H9 (cell line): ENCODE measurements at regions not wholly inside any gene's neighbourhood (a gene's known extent, or its start where the extent isn't known, plus 50 kb on each side); places are given as distances from the start of the nearest gene placed in this dataset.

Experiments used
- DNase-seq: peaks from one replicate; pipeline ENCODE4 v3.0.0-alpha.2; 2017
- H2AFZ ChIP-seq: one replicate; pipeline ENCODE4 v1.6.1; 2013; ENCODE audit warnings: mild to moderate bottlenecking, low read length, control low read depth, moderate library complexity
- H2AK5ac ChIP-seq: 2 replicates; pipeline ENCODE4 v1.6.1; 2013; ENCODE audit warnings: low read length, control low read depth, mixed read lengths; ENCODE audit not compliant: insufficient read length
- H2BK120ac ChIP-seq: one replicate; pipeline ENCODE4 v1.6.1; 2013; ENCODE audit warnings: low read depth, mild to moderate bottlenecking, low read length, control low read depth, inconsistent platforms; ENCODE audit not compliant: poor library complexity, severe bottlenecking
- H2BK12ac ChIP-seq: 2 replicates; pipeline ENCODE4 v1.6.1; 2013; ENCODE audit warnings: low read length, control low read depth, mixed read lengths, low read depth; ENCODE audit not compliant: insufficient read length
- H2BK15ac ChIP-seq: 2 replicates; pipeline ENCODE4 v1.6.1; 2013; ENCODE audit warnings: low read depth, low read length, control low read depth
- H2BK20ac ChIP-seq: one replicate; pipeline ENCODE4 v1.6.1; 2013; ENCODE audit warnings: low read depth, mild to moderate bottlenecking, low read length, control low read depth, inconsistent platforms; ENCODE audit not compliant: poor library complexity, severe bottlenecking
- H2BK5ac ChIP-seq: 2 replicates; pipeline ENCODE4 v1.6.1; 2013; ENCODE audit warnings: low read length, control low read depth, mixed read lengths; ENCODE audit not compliant: insufficient read length
- H3K14ac ChIP-seq: 2 replicates; pipeline ENCODE4 v1.6.1; 2013; ENCODE audit warnings: low read length, control low read depth; ENCODE audit not compliant: insufficient read depth
- H3K18ac ChIP-seq: 2 replicates; pipeline ENCODE4 v1.6.1; 2013; ENCODE audit warnings: low read depth, mild to moderate bottlenecking, mixed read lengths, low read length, control low read depth; ENCODE audit not compliant: insufficient read length
- H3K23ac ChIP-seq: 2 replicates; pipeline ENCODE4 v1.6.1; 2013; ENCODE audit warnings: low read length, control low read depth, mixed read lengths, low read depth; ENCODE audit not compliant: insufficient read length
- H3K23me2 ChIP-seq: 2 replicates; pipeline ENCODE4 v1.6.1; 2013; ENCODE audit warnings: low read depth, mild to moderate bottlenecking, mixed read lengths, low read length, control low read depth; ENCODE audit not compliant: insufficient read length, poor library complexity, severe bottlenecking
- H3K27ac ChIP-seq: 2 replicates; pipeline ENCODE4 v1.5.1; 2013; ENCODE audit warnings: low read length, control low read depth, mixed read lengths, low read depth; ENCODE audit not compliant: insufficient read length
- H3K27me3 ChIP-seq: 2 replicates; pipeline ENCODE4 v1.6.1; 2013; ENCODE audit warnings: low read length, control low read depth, inconsistent platforms; ENCODE audit not compliant: insufficient read depth
- H3K4ac ChIP-seq: 2 replicates; pipeline ENCODE4 v1.6.1; 2013; ENCODE audit warnings: low read depth, mild to moderate bottlenecking, control low read depth, inconsistent platforms, low read length, moderate library complexity
- H3K4me1 ChIP-seq: 2 replicates; pipeline ENCODE4 v1.6.1; 2013; ENCODE audit warnings: low read length, control low read depth, inconsistent platforms; ENCODE audit not compliant: insufficient read depth
- H3K4me2 ChIP-seq: 2 replicates; pipeline ENCODE4 v1.6.1; 2013; ENCODE audit warnings: low read length, control low read depth, mixed read lengths; ENCODE audit not compliant: insufficient read length, insufficient read depth
- H3K56ac ChIP-seq: 2 replicates; pipeline ENCODE4 v1.6.1; 2013; ENCODE audit warnings: low read depth, mild to moderate bottlenecking, mixed read lengths, low read length, control low read depth; ENCODE audit not compliant: insufficient read length
- H3K79me1 ChIP-seq: 2 replicates; pipeline ENCODE4 v1.6.1; 2013; ENCODE audit warnings: low read depth, mild to moderate bottlenecking, moderate library complexity, low read length, control low read depth, inconsistent platforms; ENCODE audit not compliant: insufficient read depth, poor library complexity, severe bottlenecking
- H3K79me2 ChIP-seq: 2 replicates; pipeline ENCODE4 v1.6.1; 2013; ENCODE audit warnings: low read length, control low read depth, inconsistent platforms; ENCODE audit not compliant: insufficient read depth
- H3K9ac ChIP-seq: 2 replicates; pipeline ENCODE4 v1.6.1; 2013; ENCODE audit warnings: low read length, control low read depth, mixed read lengths; ENCODE audit not compliant: insufficient read length; ENCODE audit errors: extremely low read depth
- H3K9me3 ChIP-seq: one replicate; pipeline ENCODE4 v1.6.1; 2013; ENCODE audit warnings: low read depth, low read length, inconsistent platforms; ENCODE audit not compliant: control insufficient read depth
- H3T11ph ChIP-seq: one replicate; pipeline ENCODE4 v1.6.1; 2013; ENCODE audit warnings: mild to moderate bottlenecking, low read length, control low read depth, inconsistent platforms
- H4K20me1 ChIP-seq: one replicate; pipeline ENCODE4 v1.6.1; 2013; ENCODE audit not compliant: control insufficient read depth, insufficient read length, insufficient read depth
- H4K5ac ChIP-seq: 2 replicates; pipeline ENCODE4 v1.6.1; 2013; ENCODE audit warnings: low read depth, mild to moderate bottlenecking, mixed read lengths, low read length, control low read depth; ENCODE audit not compliant: insufficient read length
- H4K8ac ChIP-seq: replicated peaks from 2 replicates; pipeline ENCODE4 v1.6.1; 2013; ENCODE audit warnings: low read length, control low read depth, mixed read lengths, low read depth; ENCODE audit not compliant: insufficient read length
- H4K91ac ChIP-seq: 2 replicates; pipeline ENCODE4 v1.6.1; 2013; ENCODE audit warnings: low read depth, mild to moderate bottlenecking, moderate library complexity, mixed read lengths, low read length, control low read depth; ENCODE audit not compliant: insufficient read length
- H3K27ac Mint-ChIP-seq, 3 experiments: 2 replicates in 2 of 3; 3 replicates in 1 of 3; pipeline ENCODE4 v1.8.0; 2020 to 2021; ENCODE audit warnings: mixed read lengths in 3 of 3, mild to moderate bottlenecking in 1 of 3, moderate library complexity in 1 of 3
- H3K27me3 Mint-ChIP-seq: 2 replicates; pipeline ENCODE4 v1.8.0; 2021; ENCODE audit warnings: low read depth, mild to moderate bottlenecking, moderate library complexity, mixed read lengths
- H3K36me3 Mint-ChIP-seq, 3 experiments: 2 replicates in 2 of 3; 3 replicates in 1 of 3; pipeline ENCODE4 v1.8.0; 2020 to 2021; ENCODE audit warnings: low read depth in 3 of 3, mixed read lengths in 3 of 3; ENCODE audit not compliant: insufficient read depth in 1 of 3
- H3K4me1 Mint-ChIP-seq, 2 experiments: 2 replicates each; pipeline ENCODE4 v1.8.0; 2020; ENCODE audit warnings: mixed read lengths in 2 of 2
- H3K4me3 Mint-ChIP-seq, 2 experiments: 2 replicates in 1 of 2; 3 replicates in 1 of 2; pipeline ENCODE4 v1.8.0; 2020 to 2021; ENCODE audit warnings: mild to moderate bottlenecking in 2 of 2, mixed read lengths in 2 of 2, moderate library complexity in 1 of 2
- H3K9me3 Mint-ChIP-seq, 2 experiments: 2 replicates in 1 of 2; 3 replicates in 1 of 2; pipeline ENCODE4 v1.8.0; 2020; ENCODE audit warnings: mild to moderate bottlenecking in 2 of 2, mixed read lengths in 2 of 2, moderate library complexity in 1 of 2
- WGBS: extraction: QIAGEN DNeasy Blood & Tissue Kit; methylation state at CpG from one replicate; pipeline ENCODE4 v1.1.7; 2013; ENCODE audit warnings: missing lambda C conversion rate, low lambda C conversion rate, mixed read lengths; ENCODE audit not compliant: insufficient read length; ENCODE audit errors: extremely low coverage; 5-methylcytosine and 5-hydroxymethylcytosine counted together
- TF ChIP-seq, protein P1 (sequence below): fragments of 200-600 bp; sonication (generic); conservative IDR thresholded peaks from 3 replicates; pipeline ENCODE4 v1.8.0; 2021; ENCODE audit warnings: antibody characterized with exemption, mild to moderate bottlenecking

GRCh38 chr6:170462366-170463020 is 90.6 kb downstream of the PSMB1 start:
- Histone ChIP-seq H3K23me2 (no peaks in the 10 kb centered on the region), H3K79me2 (no peaks in the 10 kb centered on the region), H3T11ph (no peak overlapping the region), H2BK120ac (no peak overlapping the region), H2AK5ac (no peak overlapping the region), H3K4ac (no peak overlapping the region), H3K4me1 (no peaks in the 10 kb centered on the region), H4K91ac (no peak overlapping the region), H4K5ac (no peak overlapping the region), H3K14ac (no peak overlapping the region), H3K9me3 (peaks cover 8% of the 10 kb centered on the region), H2BK15ac (no peak overlapping the region), H2BK12ac (no peak overlapping the region), H4K8ac (no peak overlapping the region), H2BK20ac (no peak overlapping the region), H3K27me3 (no peaks in the 10 kb centered on the region), H3K9ac (no peak overlapping the region), H3K23ac (no peak overlapping the region), H3K27ac (no peak overlapping the region), H4K20me1 (no peaks in the 10 kb centered on the region), H2BK5ac (no peak overlapping the region), H3K79me1 (no peaks in the 10 kb centered on the region), H2AFZ (no peak overlapping the region), H3K56ac (no peak overlapping the region), H3K18ac (no peak overlapping the region), H3K4me2 (no peak overlapping the region)
- DNase-seq, result no peak
- WGBS, result no CpG with 5 or more reads among the region's 7 CpGs
- no peak overlapping the region for H3K27ac Mint-ChIP-seq
- H3K9me3 Mint-ChIP-seq, result peaks cover 4 to 5% of the 10 kb centered on the region in 2 experiments
- TF ChIP-seq, protein P1, sequence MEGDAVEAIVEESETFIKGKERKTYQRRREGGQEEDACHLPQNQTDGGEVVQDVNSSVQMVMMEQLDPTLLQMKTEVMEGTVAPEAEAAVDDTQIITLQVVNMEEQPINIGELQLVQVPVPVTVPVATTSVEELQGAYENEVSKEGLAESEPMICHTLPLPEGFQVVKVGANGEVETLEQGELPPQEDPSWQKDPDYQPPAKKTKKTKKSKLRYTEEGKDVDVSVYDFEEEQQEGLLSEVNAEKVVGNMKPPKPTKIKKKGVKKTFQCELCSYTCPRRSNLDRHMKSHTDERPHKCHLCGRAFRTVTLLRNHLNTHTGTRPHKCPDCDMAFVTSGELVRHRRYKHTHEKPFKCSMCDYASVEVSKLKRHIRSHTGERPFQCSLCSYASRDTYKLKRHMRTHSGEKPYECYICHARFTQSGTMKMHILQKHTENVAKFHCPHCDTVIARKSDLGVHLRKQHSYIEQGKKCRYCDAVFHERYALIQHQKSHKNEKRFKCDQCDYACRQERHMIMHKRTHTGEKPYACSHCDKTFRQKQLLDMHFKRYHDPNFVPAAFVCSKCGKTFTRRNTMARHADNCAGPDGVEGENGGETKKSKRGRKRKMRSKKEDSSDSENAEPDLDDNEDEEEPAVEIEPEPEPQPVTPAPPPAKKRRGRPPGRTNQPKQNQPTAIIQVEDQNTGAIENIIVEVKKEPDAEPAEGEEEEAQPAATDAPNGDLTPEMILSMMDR, result no peak
- H3K4me1 Mint-ChIP-seq, result peaks cover 3% of the 10 kb centered on the region in 2 experiments; a peak in 3 of 4 replicates
- H3K27me3 Mint-ChIP-seq, result peaks cover 6% of the 10 kb centered on the region
- no peak overlapping the region for H3K4me3 Mint-ChIP-seq
- H3K36me3 Mint-ChIP-seq, result peaks cover 0 to 5% (median 2%) of the 10 kb centered on the region in 3 experiments; a peak in 3 of 7 replicates
